ENCODE measurements at regions not wholly inside any gene's neighbourhood (a gene's known extent, or its start where the extent isn't known, plus 50 kb on each side); places are given as distances from the start of the nearest gene placed in this dataset.

GRCh38 chr10:129396021-129396722 is 70.9 kb upstream of the MGMT start:
- DNase-seq: no peak

- no peak for DNase-seq
These were observed 69.7 kb upstream of the MGMT start for GRCh38 chr10:129397198-129397974.

DNA sequence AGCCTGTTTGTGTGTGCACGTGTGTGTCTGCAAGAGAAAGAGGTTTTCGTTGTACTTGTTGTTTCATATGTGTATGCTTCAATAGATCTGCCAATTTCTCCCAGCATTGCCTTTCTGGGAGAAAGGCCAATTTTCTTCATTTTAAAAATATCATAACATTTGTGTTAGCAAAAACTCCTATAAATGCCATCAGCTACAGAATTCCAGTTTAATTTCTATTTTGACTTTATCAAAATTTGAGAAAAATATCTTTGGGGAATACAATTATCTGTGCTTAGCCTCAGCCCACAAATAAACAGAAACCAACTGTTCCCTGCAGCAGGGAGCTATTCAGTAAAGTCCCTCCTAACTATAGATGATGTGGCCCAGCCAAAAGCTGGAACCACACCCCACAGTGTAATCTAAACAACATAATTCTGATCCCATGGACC is 68.3 kb upstream of the MGMT start:
- DNase-seq: no peak

- no peak for DNase-seq
These were observed 66.6 kb upstream of the MGMT start for GRCh38 chr10:129400426-129400825.

DNA sequence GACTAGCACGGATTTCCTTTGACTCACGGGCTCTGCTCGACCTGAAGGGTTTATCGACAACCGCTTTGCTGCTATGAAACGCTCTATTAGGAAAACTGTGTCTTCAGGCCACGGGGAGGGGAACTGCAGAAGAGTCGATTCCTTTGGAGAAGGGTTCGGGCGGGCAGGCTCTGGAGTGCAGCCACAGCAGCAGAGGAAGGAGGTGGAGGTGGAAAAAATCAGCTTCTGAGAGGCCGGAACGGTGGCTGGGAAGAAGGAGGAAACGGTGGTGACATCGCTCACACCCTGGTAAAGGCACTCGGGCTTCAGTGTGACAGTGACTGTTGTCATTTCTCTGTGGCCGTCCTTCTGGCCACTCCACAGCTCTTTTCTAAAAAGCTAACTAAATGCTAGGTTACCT is 64.6 kb upstream of the MGMT start:
- DNase-seq: no peak

DNA sequence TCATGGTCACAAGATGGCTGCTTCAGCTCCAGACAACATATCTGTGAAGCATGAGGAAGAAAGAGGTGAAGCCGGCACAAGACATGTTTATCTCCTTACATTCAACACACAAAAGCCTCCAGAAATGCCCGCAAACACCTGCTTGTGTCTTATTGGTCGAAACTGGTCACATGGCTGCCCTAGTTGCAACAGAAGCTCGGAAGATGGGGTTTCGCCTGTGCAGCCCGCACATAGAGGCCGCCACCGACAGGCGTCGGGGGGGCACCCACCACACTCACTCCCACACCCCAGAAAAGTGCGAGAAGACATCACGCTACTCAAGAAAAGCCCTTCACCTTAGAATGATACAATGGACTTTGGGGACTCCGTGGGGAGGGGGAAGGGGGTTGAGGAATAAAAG is 63.0 kb upstream of the MGMT start:
- DNase-seq: no peak

- no peak for DNase-seq
These were observed 61.7 kb upstream of the MGMT start for GRCh38 chr10:129405389-129405788.

DNA sequence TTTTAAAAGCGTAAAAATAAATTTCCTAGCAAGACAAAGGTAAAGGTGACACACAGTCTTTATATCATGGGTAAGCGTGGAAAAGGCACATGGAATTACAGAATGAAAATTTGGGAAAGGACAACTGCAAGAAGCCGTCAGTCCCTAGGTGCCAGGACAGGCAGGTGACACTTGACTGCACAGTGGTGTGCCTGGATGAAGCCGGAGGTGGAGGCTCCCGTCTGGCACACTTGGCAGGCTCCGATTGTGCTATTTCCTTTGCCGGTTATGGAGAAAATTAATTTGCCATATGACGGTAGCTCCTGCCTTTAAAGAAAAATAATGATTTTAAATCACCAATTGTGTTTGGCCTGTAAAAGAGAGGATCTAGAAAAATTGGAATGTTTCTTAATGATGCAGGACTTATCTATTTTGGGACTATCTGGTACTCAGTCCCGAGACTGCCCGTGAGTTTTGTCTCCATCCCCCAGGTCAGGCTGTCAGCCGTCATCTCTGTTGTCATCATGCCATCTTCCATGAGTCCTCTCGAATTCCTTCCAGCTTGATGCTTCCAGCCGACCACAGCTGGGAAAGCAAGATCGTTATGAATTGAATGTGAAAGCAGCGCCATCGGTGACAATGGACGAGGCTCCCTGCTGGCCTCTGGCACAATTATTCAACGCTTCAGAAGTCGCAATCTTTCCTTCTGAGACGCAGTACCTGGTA is 56.2 kb upstream of the MGMT start:
- DNase-seq: no peak

GRCh38 chr10:129411393-129411705 is 55.7 kb upstream of the MGMT start:
- DNase-seq: no peak

- no peak for DNase-seq
These were observed 55.3 kb upstream of the MGMT start for GRCh38 chr10:129411772-129412171.

DNA sequence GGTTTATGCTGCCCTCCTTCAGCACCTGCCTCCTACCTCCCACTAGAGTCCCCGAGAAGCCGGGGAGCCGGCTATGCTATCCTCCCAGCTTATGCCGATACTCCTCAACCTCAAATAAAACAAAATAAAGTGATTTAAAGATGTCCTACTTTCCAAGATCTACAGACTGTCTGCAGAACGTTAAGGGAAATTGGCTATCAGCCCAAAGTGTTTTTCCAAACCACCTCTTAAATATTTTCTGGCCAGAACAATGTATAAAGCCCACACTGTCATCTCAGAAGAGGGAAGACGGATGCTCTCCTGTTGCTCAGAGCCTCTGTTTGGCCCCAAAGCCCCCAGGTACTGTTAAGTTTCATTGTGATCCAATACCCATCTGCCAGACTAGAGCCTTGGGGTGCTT is 54.0 kb upstream of the MGMT start:
- DNase-seq: no peak

DNA sequence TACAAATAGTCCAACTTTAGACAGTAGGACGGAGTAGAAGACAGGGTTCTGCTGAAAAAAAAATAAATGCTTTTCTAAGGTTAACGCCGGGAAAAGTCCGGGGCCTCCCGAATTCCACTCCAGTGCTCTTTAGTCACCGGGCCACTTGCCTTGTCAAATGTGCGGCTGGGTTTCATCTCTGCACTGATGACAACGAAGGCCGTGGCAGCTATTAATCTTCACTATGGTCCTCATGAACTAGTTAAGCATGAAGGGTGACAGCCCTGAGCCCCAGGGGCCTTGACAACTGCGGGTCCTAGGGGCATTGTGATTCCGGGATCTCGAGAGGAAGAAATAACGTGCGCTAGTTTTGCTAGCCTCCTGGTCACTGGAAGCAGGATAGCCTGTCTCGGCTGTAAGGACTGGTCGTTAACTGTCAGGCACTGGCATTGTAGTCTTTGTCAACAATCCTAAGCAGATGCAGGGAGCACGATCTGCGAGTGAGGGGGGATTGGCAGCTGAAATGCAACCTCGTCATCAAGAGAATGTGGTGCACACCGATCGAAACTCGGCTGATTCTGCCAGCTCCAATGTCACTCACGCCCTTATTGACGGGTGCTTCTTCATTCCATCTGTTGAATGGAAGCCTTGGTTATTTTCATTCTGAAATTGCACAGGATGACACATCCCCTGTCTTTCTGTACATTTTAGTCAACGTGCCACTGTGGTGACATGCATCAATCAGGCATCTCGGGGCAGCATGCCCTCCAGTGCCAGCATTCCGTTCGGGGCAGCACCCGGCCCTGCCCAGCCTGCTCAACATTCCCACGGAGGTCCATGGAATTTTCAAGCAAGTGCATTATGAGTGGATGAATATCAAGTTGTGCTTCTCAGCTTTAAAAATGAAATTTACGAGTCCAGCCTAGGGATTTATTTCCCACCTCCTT is 51.6 kb upstream of the MGMT start:
- DNase-seq: no peak

- no peak for DNase-seq
These were observed 50.9 kb upstream of the MGMT start for GRCh38 chr10:129416155-129416554.

DNA sequence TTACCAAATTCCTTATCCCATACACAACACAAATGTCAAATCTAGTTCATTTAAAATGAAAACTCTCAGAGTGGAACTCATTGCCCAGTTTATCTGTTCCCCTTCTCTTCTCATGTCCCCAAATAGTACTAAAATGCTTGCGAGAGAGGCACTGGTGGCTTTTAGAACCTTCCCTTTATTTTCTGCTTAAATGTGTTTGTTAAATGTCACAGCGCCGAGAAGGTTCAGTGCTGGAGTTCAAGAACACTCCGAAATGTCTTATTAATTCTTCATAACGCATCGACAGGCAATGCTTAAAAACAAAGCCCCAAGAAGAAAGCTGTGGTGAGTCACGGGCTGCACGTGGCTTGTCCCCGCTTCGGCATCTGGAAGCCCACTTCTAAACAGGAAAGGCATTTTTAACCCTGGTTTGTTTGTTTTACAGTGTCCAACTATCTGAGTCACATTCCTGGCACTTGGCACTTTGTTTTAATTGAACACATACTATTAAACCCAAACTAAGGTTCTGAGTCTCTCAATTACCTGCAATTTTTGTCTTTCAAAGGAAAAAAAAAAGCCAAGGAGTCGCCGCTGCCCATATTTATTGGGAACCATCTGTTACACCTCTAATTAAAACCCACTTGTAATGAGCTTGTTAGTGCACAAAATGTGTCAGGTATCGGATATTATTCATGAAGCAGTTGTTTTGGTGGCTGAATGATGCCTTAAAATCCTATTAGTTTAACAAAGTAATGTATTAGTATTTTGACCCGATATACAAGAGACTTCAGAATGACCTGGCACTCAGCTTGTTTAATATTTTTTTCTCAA is 49.9 kb upstream of the MGMT start:
- DNase-seq: no peak

All from DMS53 (cell line).